ENCODE measurements at regions not wholly inside any gene's neighbourhood (a gene's known extent, or its start where the extent isn't known, plus 50 kb on each side); places are given as distances from the start of the nearest gene placed in this dataset.

- TF ChIP-seq, protein P1, sequence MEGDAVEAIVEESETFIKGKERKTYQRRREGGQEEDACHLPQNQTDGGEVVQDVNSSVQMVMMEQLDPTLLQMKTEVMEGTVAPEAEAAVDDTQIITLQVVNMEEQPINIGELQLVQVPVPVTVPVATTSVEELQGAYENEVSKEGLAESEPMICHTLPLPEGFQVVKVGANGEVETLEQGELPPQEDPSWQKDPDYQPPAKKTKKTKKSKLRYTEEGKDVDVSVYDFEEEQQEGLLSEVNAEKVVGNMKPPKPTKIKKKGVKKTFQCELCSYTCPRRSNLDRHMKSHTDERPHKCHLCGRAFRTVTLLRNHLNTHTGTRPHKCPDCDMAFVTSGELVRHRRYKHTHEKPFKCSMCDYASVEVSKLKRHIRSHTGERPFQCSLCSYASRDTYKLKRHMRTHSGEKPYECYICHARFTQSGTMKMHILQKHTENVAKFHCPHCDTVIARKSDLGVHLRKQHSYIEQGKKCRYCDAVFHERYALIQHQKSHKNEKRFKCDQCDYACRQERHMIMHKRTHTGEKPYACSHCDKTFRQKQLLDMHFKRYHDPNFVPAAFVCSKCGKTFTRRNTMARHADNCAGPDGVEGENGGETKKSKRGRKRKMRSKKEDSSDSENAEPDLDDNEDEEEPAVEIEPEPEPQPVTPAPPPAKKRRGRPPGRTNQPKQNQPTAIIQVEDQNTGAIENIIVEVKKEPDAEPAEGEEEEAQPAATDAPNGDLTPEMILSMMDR (IDR thresholded peaks at IDR 0.05; ENCODE audit: poor library complexity, severe bottlenecking): no peak
- TF ChIP-seq RAD21 (conservative IDR thresholded peaks at IDR 0.05): no peak
- no peak for TF ChIP-seq SMC3 (conservative IDR thresholded peaks at IDR 0.05; ENCODE audit: poor library complexity)
- no peak for TF ChIP-seq POLR2AphosphoS5 (IDR thresholded peaks at IDR 0.05)
- TF ChIP-seq TAF1 (IDR thresholded peaks at IDR 0.05; ENCODE audit: low read depth): no peak
Measured at GRCh38 chr1:38580594-38580993, 279.0 kb downstream of the RRAGC start.

All from neural cell (in vitro differentiated cells).